Left lung (tissue), 4 donors: ENCODE measurements at regions not wholly inside any gene's neighbourhood (a gene's known extent, or its start where the extent isn't known, plus 50 kb on each side); places are given as distances from the start of the nearest gene placed in this dataset.
"Not testable (repeated sequence)": the region's sequence is repeated elsewhere in the genome, so short reads cannot be mapped to it uniquely, and the experiment has no call there.

ENCODE experiments used
- ATAC-seq: fragments of 200-7000 bp; cut with Tn5 transposase; one replicate; pipeline ENCODE4 v1.9.1; 2020; ENCODE audit warnings: moderate library complexity
- DNase-seq, 4 donors: peaks; one replicate each; pipeline ENCODE4 v3.0.0-alpha.2; 2013 to 2020
- H3K27ac ChIP-seq, 2 donors: fragments of 200-600 bp; sonication (generic) in 1 of 2; one replicate each; pipeline versions ENCODE4 v1.5.0 to v1.8.0; 2020 to 2021
- H3K27me3 ChIP-seq, 2 donors: fragments of 200-600 bp; sonication (generic) in 1 of 2; one replicate each; pipeline versions ENCODE4 v1.5.0 to v1.8.0; 2020 to 2021
- H3K36me3 ChIP-seq, 2 donors: fragments of 200-600 bp; sonication (generic) in 1 of 2; one replicate each; pipeline versions ENCODE4 v1.5.0 to v1.8.0; 2020 to 2021
- H3K4me1 ChIP-seq, 2 donors: fragments of 200-600 bp; one replicate each; pipeline ENCODE4 v1.8.0; 2021
- H3K4me3 ChIP-seq, 2 donors: fragments of 200-600 bp; sonication (generic) in 1 of 2; one replicate each; pipeline versions ENCODE4 v1.5.0 to v1.8.0; 2020 to 2021; ENCODE audit warnings: mild to moderate bottlenecking in 1 of 2
- H3K9me3 ChIP-seq, 2 donors: fragments of 200-600 bp; sonication (generic) in 1 of 2; one replicate each; pipeline versions ENCODE4 v1.5.0 to v1.8.0; 2020 to 2021
- CTCF ChIP-seq, 2 donors: fragments of 200-600 bp; sonication (generic) in 1 of 2; IDR thresholded peaks; one replicate each; pipeline versions ENCODE4 v1.5.0 to v1.8.0; 2021; ENCODE audit warnings: antibody characterized with exemption in 2 of 2
- intact Hi-C, 2 donors: fragments of 100-400 bp; cut with DNase I; formaldehyde crosslinking; loops; one replicate each; pipeline versions ENCODE4 v1.11.2 to v1.14.2; 2022
- donor health status: DM: no; HTN: yes; CAD: no.
- donor health status: DM: no; HTN: no; CAD: no.

GRCh38 chr7:23930312-23930711, 220.3 kb downstream of the STK31 start:
- H3K4me1 ChIP-seq = no peaks in the 10 kb centered on the region
- intact Hi-C loops = no loop called here
- DNase-seq (no peak), ATAC-seq (no peak)
- H3K27ac ChIP-seq = no peak overlapping the region
- no peak for TF ChIP-seq CTCF (IDR thresholded peaks at IDR 0.05)
- no peaks in the 10 kb centered on the region for H3K36me3 ChIP-seq
- H3K9me3 ChIP-seq = no peaks in the 10 kb centered on the region
- H3K27me3 ChIP-seq = no peaks in the 10 kb centered on the region
- no peak overlapping the region for H3K4me3 ChIP-seq

GRCh38 chr7:23931633-23932032, 221.6 kb downstream of the STK31 start:
- H3K27me3 ChIP-seq = no peaks in the 10 kb centered on the region
- no peak overlapping the region for H3K4me3 ChIP-seq
- TF ChIP-seq CTCF (IDR thresholded peaks at IDR 0.05) = no peak
- intact Hi-C loops = no loop called here
- H3K9me3 ChIP-seq = no peaks in the 10 kb centered on the region
- no peak for ATAC-seq
- DNase-seq = no peak
- H3K36me3 ChIP-seq = no peaks in the 10 kb centered on the region
- no peak overlapping the region for H3K27ac ChIP-seq
- no peaks in the 10 kb centered on the region for H3K4me1 ChIP-seq

- no peaks in the 10 kb centered on the region for H3K27me3 ChIP-seq
- no peak for ATAC-seq
Observed at GRCh38 chr7:23938215-23938614, 228.2 kb downstream of the STK31 start.

GRCh38 chr7:23938937-23939552, 229.0 kb downstream of the STK31 start:
- H3K27ac ChIP-seq = no peak overlapping the region
- no peaks in the 10 kb centered on the region for H3K4me1 ChIP-seq
- H3K27me3 ChIP-seq = no peaks in the 10 kb centered on the region
- peak; percentile 89 for ATAC-seq
- no peak for TF ChIP-seq CTCF (IDR thresholded peaks at IDR 0.05)
- H3K36me3 ChIP-seq = no peaks in the 10 kb centered on the region
- no peaks in the 10 kb centered on the region for H3K9me3 ChIP-seq
- peak in 2 of 4 donors; percentile 11 to 39 for DNase-seq
- intact Hi-C loops = no loop called here
- H3K4me3 ChIP-seq = no peak overlapping the region

More at GRCh38 chr7:23938215-23938614, 228.2 kb downstream of the STK31 start:
- no peak for TF ChIP-seq CTCF (IDR thresholded peaks at IDR 0.05)
- no peak for DNase-seq
- intact Hi-C loops = no loop called here
- Histone ChIP-seq H3K36me3 (no peaks in the 10 kb centered on the region), H3K4me3 (no peak overlapping the region), H3K27ac (no peak overlapping the region), H3K9me3 (no peaks in the 10 kb centered on the region), H3K4me1 (no peaks in the 10 kb centered on the region)

- intact Hi-C loops, H3K9me3 ChIP-seq, ATAC-seq, H3K4me1 ChIP-seq, H3K4me3 ChIP-seq, H3K36me3 ChIP-seq, H3K27ac ChIP-seq, DNase-seq, H3K27me3 ChIP-seq: not testable (repeated sequence)
Observed at GRCh38 chr7:23939747-23940146, 229.7 kb downstream of the STK31 start.

- Histone ChIP-seq H3K9me3 (no peaks in the 10 kb centered on the region), H3K27ac (no peak overlapping the region), H3K27me3 (no peaks in the 10 kb centered on the region), H3K4me3 (no peak overlapping the region), H3K36me3 (no peaks in the 10 kb centered on the region), H3K4me1 (no peaks in the 10 kb centered on the region)
- no peak for TF ChIP-seq CTCF (IDR thresholded peaks at IDR 0.05)
- intact Hi-C loops = no loop called here
- ATAC-seq (no peak), DNase-seq (no peak)
Observed at GRCh38 chr7:23941551-23941950, 231.5 kb downstream of the STK31 start.
